OCI-LY3 (cell line): ENCODE measurements at regions not wholly inside any gene's neighbourhood (a gene's known extent, or its start where the extent isn't known, plus 50 kb on each side); places are given as distances from the start of the nearest gene placed in this dataset.
"Not testable (repeated sequence)": the region's sequence is repeated elsewhere in the genome, so short reads cannot be mapped to it uniquely, and the experiment has no call there.

ENCODE experiments used
- H2AFZ ChIP-seq: fragments of 200-600, 300-600 bp; shearing (Covaris generic); 2 replicates; pipeline ENCODE4 v1.6.0; 2014; ENCODE audit warnings: antibody characterized with exemption, low read depth, low read length
- H3K27ac ChIP-seq: fragments of 200-600, 300-600 bp; sonication (generic); 2 replicates; pipeline ENCODE4 v1.5.1; 2014; ENCODE audit warnings: mild to moderate bottlenecking, low read length, moderate library complexity, mixed read lengths
- H3K27me3 ChIP-seq: fragments of 200-600, 300-600 bp; sonication (generic); 2 replicates; pipeline ENCODE4 v1.6.1; 2014; ENCODE audit warnings: low read depth, low read length, mixed read lengths
- H3K36me3 ChIP-seq: fragments of 200-600, 300-600 bp; sonication (generic); replicated peaks from 2 replicates; pipeline ENCODE3; 2014; ENCODE audit warnings: low read depth, low read length, mixed read lengths
- H3K4me1 ChIP-seq: fragments of 300-600, 200-600 bp; sonication (generic); 2 replicates; pipeline ENCODE4 v1.6.1; 2014; ENCODE audit warnings: low read length, mixed read lengths
- H3K4me2 ChIP-seq: fragments of 200-600, 300-600 bp; sonication (generic); 2 replicates; pipeline ENCODE4 v1.6.1; 2014; ENCODE audit warnings: low read length, mixed read lengths
- H3K4me3 ChIP-seq: fragments of 300-600, 200-600 bp; sonication (generic); 2 replicates; pipeline ENCODE4 v1.5.1; 2014; ENCODE audit warnings: antibody characterized with exemption, mild to moderate bottlenecking, low read length, moderate library complexity
- H3K79me2 ChIP-seq: fragments of 300-600, 200-600 bp; shearing (Covaris generic); 2 replicates; pipeline ENCODE4 v1.6.1; 2014; ENCODE audit warnings: mild to moderate bottlenecking, low read length, mixed read lengths
- H3K9ac ChIP-seq: fragments of 300-600, 200-600 bp; shearing (Covaris generic); 2 replicates; pipeline ENCODE4 v1.6.0; 2014; ENCODE audit warnings: mild to moderate bottlenecking, low read length, moderate library complexity
- H3K9me3 ChIP-seq: fragments of 200-600, 300-600 bp; shearing (Covaris generic); 2 replicates; pipeline ENCODE4 v1.6.1; 2014; ENCODE audit warnings: low read length, mixed read lengths; ENCODE audit not compliant: insufficient read depth
- H4K20me1 ChIP-seq: fragments of 200-600, 300-600 bp; sonication (generic); 2 replicates; pipeline ENCODE4 v1.6.1; 2016; ENCODE audit warnings: low read length, mixed read lengths; ENCODE audit not compliant: insufficient read depth
- CTCF ChIP-seq: fragments of 200-600, 300-600 bp; sonication (generic); IDR thresholded peaks from 2 replicates; pipeline ENCODE4 v1.5.1; 2014; ENCODE audit warnings: antibody characterized with exemption, low read length, low read depth
- EZH2phosphoT487 ChIP-seq: fragments of 200-600 bp; shearing (Covaris generic); IDR thresholded peaks from 2 replicates; pipeline ENCODE4 v1.6.1; 2018; ENCODE audit warnings: antibody characterized with exemption, mixed run types, low read depth

- no peak overlapping the region for H3K9ac ChIP-seq
- no peak overlapping the region for H3K4me3 ChIP-seq
- H3K27ac ChIP-seq, result no peak overlapping the region
- peaks cover 36% of the 10 kb centered on the region for H3K27me3 ChIP-seq
- H3K4me1 ChIP-seq, result peaks cover 46% of the 10 kb centered on the region
- H3K9me3 ChIP-seq, result no peaks in the 10 kb centered on the region
- no peak overlapping the region for H2AFZ ChIP-seq
- no peaks in the 10 kb centered on the region for H3K79me2 ChIP-seq
- no peaks in the 10 kb centered on the region for H3K36me3 ChIP-seq
- no peaks in the 10 kb centered on the region for H4K20me1 ChIP-seq
- H3K4me2 ChIP-seq, result no peak overlapping the region
- TF ChIP-seq CTCF (no peak), EZH2phosphoT487 (no peak)
These were observed 87.0 kb upstream of the MTAP start for GRCh38 chr9:21715408-21715807.

- H2AFZ ChIP-seq, result no peak overlapping the region
- no peaks in the 10 kb centered on the region for H4K20me1 ChIP-seq
- TF ChIP-seq CTCF (no peak), EZH2phosphoT487 (no peak)
- H3K4me3 ChIP-seq, result no peak overlapping the region
- no peak overlapping the region for H3K4me2 ChIP-seq
- no peaks in the 10 kb centered on the region for H3K36me3 ChIP-seq
- H3K27ac ChIP-seq, result no peak overlapping the region
- peaks cover 41% of the 10 kb centered on the region for H3K27me3 ChIP-seq
- H3K4me1 ChIP-seq, result peaks cover 5% of the 10 kb centered on the region; the same call in 1 of the 2 replicates
- H3K79me2 ChIP-seq, result no peaks in the 10 kb centered on the region
- H3K9me3 ChIP-seq, result no peaks in the 10 kb centered on the region
- no peak overlapping the region for H3K9ac ChIP-seq
These were observed 81.7 kb upstream of the MTAP start for GRCh38 chr9:21720758-21721157.

- H3K79me2 ChIP-seq, H3K9me3 ChIP-seq, H3K4me2 ChIP-seq, H2AFZ ChIP-seq, H4K20me1 ChIP-seq, H3K27ac ChIP-seq, H3K4me3 ChIP-seq, H3K9ac ChIP-seq, H3K36me3 ChIP-seq, H3K4me1 ChIP-seq: not testable (repeated sequence)
- H3K27me3 ChIP-seq, result peaks cover 21% of the 10 kb centered on the region; the same call in 1 of the 2 replicates
These were observed 75.0 kb upstream of the MTAP start for GRCh38 chr9:21727411-21727810.

GRCh38 chr9:21728781-21729180 is 73.7 kb upstream of the MTAP start:
- Histone ChIP-seq H3K36me3 (no peaks in the 10 kb centered on the region), H3K4me1 (peaks cover 7% of the 10 kb centered on the region), H3K9me3 (no peaks in the 10 kb centered on the region), H3K4me3 (no peak overlapping the region), H3K27me3 (peaks cover 21% of the 10 kb centered on the region; the same call in 1 of the 2 replicates), H4K20me1 (no peaks in the 10 kb centered on the region), H2AFZ (no peak overlapping the region), H3K79me2 (no peaks in the 10 kb centered on the region), H3K4me2 (no peak overlapping the region), H3K27ac (no peak overlapping the region), H3K9ac (no peak overlapping the region)
- TF ChIP-seq CTCF (no peak), EZH2phosphoT487 (no peak)

- TF ChIP-seq CTCF, result no peak
- TF ChIP-seq EZH2phosphoT487, result no peak
- Histone ChIP-seq H3K79me2 (no peaks in the 10 kb centered on the region), H3K36me3 (no peaks in the 10 kb centered on the region), H3K27me3 (peaks cover 12% of the 10 kb centered on the region; the same call in 1 of the 2 replicates), H3K4me1 (peaks cover 7% of the 10 kb centered on the region), H3K4me3 (no peak overlapping the region), H4K20me1 (no peaks in the 10 kb centered on the region), H3K9ac (no peak overlapping the region), H2AFZ (no peak overlapping the region), H3K27ac (no peak overlapping the region), H3K9me3 (no peaks in the 10 kb centered on the region), H3K4me2 (no peak overlapping the region)
These were observed 72.8 kb upstream of the MTAP start for GRCh38 chr9:21729648-21730047.
